A673 (cell line): ENCODE measurements at regions not wholly inside any gene's neighbourhood (a gene's known extent, or its start where the extent isn't known, plus 50 kb on each side); places are given as distances from the start of the nearest gene placed in this dataset.

Experiments used
- EZH2 ChIP-seq: fragments of 200-600 bp; sonication (generic); IDR thresholded peaks from 2 replicates; pipeline ENCODE4 v1.6.1; 2017; ENCODE audit warnings: borderline replicate concordance, low read depth, mild to moderate bottlenecking, mixed read lengths, antibody characterized with exemption, low read length; ENCODE audit not compliant: poor library complexity, severe bottlenecking
- TF ChIP-seq, protein P1 (sequence below): fragments of 300-800, 200-600 bp; sonication (generic); conservative IDR thresholded peaks from 2 replicates; pipeline ENCODE4 v1.5.1; 2017; ENCODE audit warnings: low read depth, mild to moderate bottlenecking, antibody characterized with exemption, low read length, moderate library complexity, mixed read lengths

DNA sequence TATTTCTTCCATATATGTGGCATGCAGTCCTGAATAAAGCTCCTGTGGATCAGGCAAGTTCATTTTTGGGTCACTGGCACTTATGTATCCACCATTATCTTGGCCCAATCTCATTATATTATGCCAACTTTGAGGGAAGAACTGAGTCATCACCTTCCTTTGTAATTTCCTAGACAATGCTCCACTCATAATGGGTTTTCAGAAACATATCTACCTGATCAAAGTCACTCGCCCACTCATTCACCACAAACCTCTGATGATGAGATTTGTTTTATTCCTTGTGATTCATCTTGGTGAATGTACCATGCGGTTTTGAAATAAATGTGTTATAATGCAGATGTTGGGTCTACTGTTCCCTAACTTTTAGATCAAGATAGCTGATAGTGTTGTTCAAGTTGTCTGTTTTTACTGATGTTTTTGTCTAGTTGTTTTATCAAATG, 525.8 kb downstream of the KIF20B start:
- TF ChIP-seq, protein P1, sequence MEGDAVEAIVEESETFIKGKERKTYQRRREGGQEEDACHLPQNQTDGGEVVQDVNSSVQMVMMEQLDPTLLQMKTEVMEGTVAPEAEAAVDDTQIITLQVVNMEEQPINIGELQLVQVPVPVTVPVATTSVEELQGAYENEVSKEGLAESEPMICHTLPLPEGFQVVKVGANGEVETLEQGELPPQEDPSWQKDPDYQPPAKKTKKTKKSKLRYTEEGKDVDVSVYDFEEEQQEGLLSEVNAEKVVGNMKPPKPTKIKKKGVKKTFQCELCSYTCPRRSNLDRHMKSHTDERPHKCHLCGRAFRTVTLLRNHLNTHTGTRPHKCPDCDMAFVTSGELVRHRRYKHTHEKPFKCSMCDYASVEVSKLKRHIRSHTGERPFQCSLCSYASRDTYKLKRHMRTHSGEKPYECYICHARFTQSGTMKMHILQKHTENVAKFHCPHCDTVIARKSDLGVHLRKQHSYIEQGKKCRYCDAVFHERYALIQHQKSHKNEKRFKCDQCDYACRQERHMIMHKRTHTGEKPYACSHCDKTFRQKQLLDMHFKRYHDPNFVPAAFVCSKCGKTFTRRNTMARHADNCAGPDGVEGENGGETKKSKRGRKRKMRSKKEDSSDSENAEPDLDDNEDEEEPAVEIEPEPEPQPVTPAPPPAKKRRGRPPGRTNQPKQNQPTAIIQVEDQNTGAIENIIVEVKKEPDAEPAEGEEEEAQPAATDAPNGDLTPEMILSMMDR, result no peak
- TF ChIP-seq EZH2, result no peak
